Liver (tissue), 8 donors: ENCODE measurements at regions not wholly inside any gene's neighbourhood (a gene's known extent, or its start where the extent isn't known, plus 50 kb on each side); places are given as distances from the start of the nearest gene placed in this dataset.

ENCODE experiments used
- DNase-seq: peaks from one replicate; pipeline ENCODE4 v3.0.0-alpha.2; 2017; ENCODE audit warnings: low spot score
- H3K27ac ChIP-seq, 2 donors: one replicate each; pipeline ENCODE4 v1.7.0; 2013; ENCODE audit warnings: inconsistent platforms in 2 of 2, low read length in 2 of 2, control low read depth in 1 of 2, low read depth in 1 of 2, mild to moderate bottlenecking in 1 of 2
- H3K27me3 ChIP-seq, 4 donors: one replicate each; pipeline versions ENCODE4 v1.6.1 to v1.7.0; 2013; ENCODE audit warnings: low read length in 3 of 4, inconsistent platforms in 1 of 4, mild to moderate bottlenecking in 1 of 4, moderate library complexity in 1 of 4; ENCODE audit not compliant: control insufficient read depth in 4 of 4, insufficient read depth in 4 of 4
- H3K36me3 ChIP-seq, 4 donors: one replicate each; pipeline versions ENCODE4 v1.6.1 to v1.7.0; 2013; ENCODE audit warnings: low read length in 3 of 4, mild to moderate bottlenecking in 3 of 4, low read depth in 1 of 4, moderate library complexity in 1 of 4; ENCODE audit not compliant: control insufficient read depth in 4 of 4, insufficient read depth in 3 of 4
- H3K4me1 ChIP-seq, 4 donors: one replicate each; pipeline versions ENCODE4 v1.6.1 to v1.7.0; 2013; ENCODE audit warnings: low read length in 3 of 4, mild to moderate bottlenecking in 3 of 4, moderate library complexity in 1 of 4; ENCODE audit not compliant: control insufficient read depth in 4 of 4, insufficient read depth in 4 of 4
- H3K4me3 ChIP-seq, 3 donors: one replicate each; pipeline versions ENCODE4 v1.6.1 to v1.7.0; 2013; ENCODE audit warnings: low read length in 3 of 3, control low read depth in 1 of 3, low read depth in 1 of 3, mild to moderate bottlenecking in 1 of 3
- H3K9ac ChIP-seq, 2 donors: one replicate each; pipeline ENCODE4 v1.7.0; 2013; ENCODE audit warnings: low read length in 2 of 2, mild to moderate bottlenecking in 2 of 2, moderate library complexity in 2 of 2, control low read depth in 1 of 2, low read depth in 1 of 2
- H3K9me3 ChIP-seq, 4 donors: one replicate each; pipeline versions ENCODE4 v1.6.1 to v1.7.0; 2013; ENCODE audit warnings: low read length in 3 of 4; ENCODE audit not compliant: control insufficient read depth in 4 of 4
- EGR1 ChIP-seq, 2 donors: IDR thresholded peaks; 2 replicates each; pipeline ENCODE4 v1.6.1; 2016 to 2018; ENCODE audit warnings: antibody characterized with exemption in 2 of 2, low read depth in 2 of 2
- FOXA1 ChIP-seq: IDR thresholded peaks from 2 replicates; pipeline ENCODE4 v1.6.1; 2016; ENCODE audit warnings: antibody characterized with exemption
- FOXA2 ChIP-seq: IDR thresholded peaks from 2 replicates; pipeline ENCODE4 v1.6.1; 2016; ENCODE audit warnings: antibody characterized with exemption
- GABPA ChIP-seq, 2 donors: IDR thresholded peaks in 1 of 2; conservative IDR thresholded peaks in 1 of 2; 2 replicates each; pipeline ENCODE4 v1.6.1; 2016; ENCODE audit warnings: antibody characterized with exemption in 2 of 2, mild to moderate bottlenecking in 1 of 2, moderate library complexity in 1 of 2
- HNF4A ChIP-seq, 2 donors: conservative IDR thresholded peaks; 2 replicates each; pipeline ENCODE4 v1.6.1; 2016; ENCODE audit warnings: antibody characterized with exemption in 2 of 2, mild to moderate bottlenecking in 2 of 2
- HNF4G ChIP-seq: IDR thresholded peaks from 2 replicates; pipeline ENCODE4 v1.6.1; 2016; ENCODE audit warnings: antibody characterized with exemption
- JUND ChIP-seq, 2 donors: IDR thresholded peaks; 2 replicates each; pipeline ENCODE4 v1.6.1; 2016; ENCODE audit warnings: antibody characterized with exemption in 2 of 2
- NR2F2 ChIP-seq: IDR thresholded peaks from 2 replicates; pipeline ENCODE4 v1.6.1; 2016; ENCODE audit warnings: antibody characterized with exemption
- RAD21 ChIP-seq, 2 donors: IDR thresholded peaks; 2 replicates each; pipeline ENCODE4 v1.6.1; 2016; ENCODE audit warnings: antibody characterized with exemption in 2 of 2, mild to moderate bottlenecking in 2 of 2
- RXRA ChIP-seq, 2 donors: IDR thresholded peaks; 2 replicates each; pipeline ENCODE4 v1.6.1; 2017 to 2018; ENCODE audit warnings: antibody characterized with exemption in 2 of 2, mild to moderate bottlenecking in 1 of 2
- SP1 ChIP-seq: IDR thresholded peaks from 2 replicates; pipeline ENCODE4 v1.6.1; 2018; ENCODE audit warnings: antibody characterized with exemption, mild to moderate bottlenecking
- TAF1 ChIP-seq: conservative IDR thresholded peaks from 2 replicates; pipeline ENCODE4 v1.6.1; 2016; ENCODE audit warnings: antibody characterized with exemption, mild to moderate bottlenecking
- YY1 ChIP-seq: IDR thresholded peaks from 2 replicates; pipeline ENCODE4 v1.6.1; 2016; ENCODE audit warnings: antibody characterized with exemption, mild to moderate bottlenecking
- WGBS: extraction: QIAGEN DNeasy Blood & Tissue Kit; methylation state at CpG from one replicate; pipeline ENCODE4 v1.1.7; 2013; 5-methylcytosine and 5-hydroxymethylcytosine counted together
- TF ChIP-seq, protein P1 (sequence below): IDR thresholded peaks from 2 replicates; pipeline ENCODE4 v1.6.1; 2016; ENCODE audit warnings: antibody characterized with exemption
- TF ChIP-seq, protein P2 (sequence below): IDR thresholded peaks from 2 replicates; pipeline ENCODE4 v1.6.1; 2016; ENCODE audit warnings: antibody characterized with exemption, mild to moderate bottlenecking
- TF ChIP-seq, protein P3 (sequence below): IDR thresholded peaks from 2 replicates; pipeline ENCODE4 v1.6.1; 2016; ENCODE audit warnings: antibody characterized with exemption
- TF ChIP-seq, protein P4 (sequence below): IDR thresholded peaks from 2 replicates; pipeline ENCODE4 v1.6.1; 2016; ENCODE audit warnings: antibody characterized with exemption
- TF ChIP-seq, protein P5 (sequence below): fragments of 150-350 bp; IDR thresholded peaks from 2 replicates; pipeline ENCODE4 v1.5.1; 2017; ENCODE audit warnings: improper control_type of control experiment, low read depth, low read length; ENCODE audit not compliant: missing input control
- donor health status: healthy.
- donor health status: healthy.
- donor health status: healthy.
- donor health status: healthy.
- donor health status: healthy.

DNA sequence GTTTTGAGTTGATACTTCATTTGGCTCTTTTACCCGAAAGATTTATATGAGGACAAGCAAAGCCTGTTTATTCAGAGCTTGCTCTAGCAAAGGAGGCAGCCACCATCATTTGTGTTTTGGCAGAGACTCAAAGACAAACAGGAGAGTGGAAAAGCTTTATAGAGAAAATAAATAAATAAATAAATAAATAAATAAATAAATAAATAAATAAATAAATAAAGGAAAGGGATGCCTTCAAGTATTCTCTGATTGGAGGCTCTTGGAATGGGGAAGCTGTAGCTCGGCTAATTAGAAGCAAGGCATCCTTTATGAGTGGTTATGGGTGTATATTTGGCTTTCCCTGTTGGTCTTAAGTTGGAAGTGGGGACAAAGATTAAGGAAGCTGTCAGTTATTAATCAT is 229.8 kb downstream of the RASSF9 start:
- DNase-seq = no peak
- H3K36me3 ChIP-seq = no peaks in the 10 kb centered on the region
- no peaks in the 10 kb centered on the region for H3K9me3 ChIP-seq
- no peak overlapping the region for H3K27ac ChIP-seq
- H3K4me3 ChIP-seq = no peak overlapping the region
- H3K27me3 ChIP-seq = no peaks in the 10 kb centered on the region
- no peaks in the 10 kb centered on the region for H3K4me1 ChIP-seq
- TF ChIP-seq FOXA2 (no peak), TAF1 (no peak), HNF4G (no peak), RXRA (IDR thresholded peaks at IDR 0.05) (no peak), YY1 (no peak), SP1 (no peak), JUND (IDR thresholded peaks at IDR 0.05) (no peak), EGR1 (IDR thresholded peaks at IDR 0.05; ENCODE audit: low read depth in 2 of 2) (no peak), RAD21 (IDR thresholded peaks at IDR 0.05) (no peak), FOXA1 (no peak), HNF4A (conservative IDR thresholded peaks at IDR 0.05) (no peak), GABPA (IDR thresholded peaks at IDR 0.05 in 1 of 2, conservative IDR thresholded peaks at IDR 0.05 in 1 of 2) (no peak), NR2F2 (no peak)
- TF ChIP-seq, protein P1, sequence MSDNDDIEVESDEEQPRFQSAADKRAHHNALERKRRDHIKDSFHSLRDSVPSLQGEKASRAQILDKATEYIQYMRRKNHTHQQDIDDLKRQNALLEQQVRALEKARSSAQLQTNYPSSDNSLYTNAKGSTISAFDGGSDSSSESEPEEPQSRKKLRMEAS = no peak
- TF ChIP-seq, protein P2, sequence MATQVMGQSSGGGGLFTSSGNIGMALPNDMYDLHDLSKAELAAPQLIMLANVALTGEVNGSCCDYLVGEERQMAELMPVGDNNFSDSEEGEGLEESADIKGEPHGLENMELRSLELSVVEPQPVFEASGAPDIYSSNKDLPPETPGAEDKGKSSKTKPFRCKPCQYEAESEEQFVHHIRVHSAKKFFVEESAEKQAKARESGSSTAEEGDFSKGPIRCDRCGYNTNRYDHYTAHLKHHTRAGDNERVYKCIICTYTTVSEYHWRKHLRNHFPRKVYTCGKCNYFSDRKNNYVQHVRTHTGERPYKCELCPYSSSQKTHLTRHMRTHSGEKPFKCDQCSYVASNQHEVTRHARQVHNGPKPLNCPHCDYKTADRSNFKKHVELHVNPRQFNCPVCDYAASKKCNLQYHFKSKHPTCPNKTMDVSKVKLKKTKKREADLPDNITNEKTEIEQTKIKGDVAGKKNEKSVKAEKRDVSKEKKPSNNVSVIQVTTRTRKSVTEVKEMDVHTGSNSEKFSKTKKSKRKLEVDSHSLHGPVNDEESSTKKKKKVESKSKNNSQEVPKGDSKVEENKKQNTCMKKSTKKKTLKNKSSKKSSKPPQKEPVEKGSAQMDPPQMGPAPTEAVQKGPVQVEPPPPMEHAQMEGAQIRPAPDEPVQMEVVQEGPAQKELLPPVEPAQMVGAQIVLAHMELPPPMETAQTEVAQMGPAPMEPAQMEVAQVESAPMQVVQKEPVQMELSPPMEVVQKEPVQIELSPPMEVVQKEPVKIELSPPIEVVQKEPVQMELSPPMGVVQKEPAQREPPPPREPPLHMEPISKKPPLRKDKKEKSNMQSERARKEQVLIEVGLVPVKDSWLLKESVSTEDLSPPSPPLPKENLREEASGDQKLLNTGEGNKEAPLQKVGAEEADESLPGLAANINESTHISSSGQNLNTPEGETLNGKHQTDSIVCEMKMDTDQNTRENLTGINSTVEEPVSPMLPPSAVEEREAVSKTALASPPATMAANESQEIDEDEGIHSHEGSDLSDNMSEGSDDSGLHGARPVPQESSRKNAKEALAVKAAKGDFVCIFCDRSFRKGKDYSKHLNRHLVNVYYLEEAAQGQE = no peak
- TF ChIP-seq, protein P3, sequence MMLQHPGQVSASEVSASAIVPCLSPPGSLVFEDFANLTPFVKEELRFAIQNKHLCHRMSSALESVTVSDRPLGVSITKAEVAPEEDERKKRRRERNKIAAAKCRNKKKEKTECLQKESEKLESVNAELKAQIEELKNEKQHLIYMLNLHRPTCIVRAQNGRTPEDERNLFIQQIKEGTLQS = no peak
- TF ChIP-seq, protein P4, sequence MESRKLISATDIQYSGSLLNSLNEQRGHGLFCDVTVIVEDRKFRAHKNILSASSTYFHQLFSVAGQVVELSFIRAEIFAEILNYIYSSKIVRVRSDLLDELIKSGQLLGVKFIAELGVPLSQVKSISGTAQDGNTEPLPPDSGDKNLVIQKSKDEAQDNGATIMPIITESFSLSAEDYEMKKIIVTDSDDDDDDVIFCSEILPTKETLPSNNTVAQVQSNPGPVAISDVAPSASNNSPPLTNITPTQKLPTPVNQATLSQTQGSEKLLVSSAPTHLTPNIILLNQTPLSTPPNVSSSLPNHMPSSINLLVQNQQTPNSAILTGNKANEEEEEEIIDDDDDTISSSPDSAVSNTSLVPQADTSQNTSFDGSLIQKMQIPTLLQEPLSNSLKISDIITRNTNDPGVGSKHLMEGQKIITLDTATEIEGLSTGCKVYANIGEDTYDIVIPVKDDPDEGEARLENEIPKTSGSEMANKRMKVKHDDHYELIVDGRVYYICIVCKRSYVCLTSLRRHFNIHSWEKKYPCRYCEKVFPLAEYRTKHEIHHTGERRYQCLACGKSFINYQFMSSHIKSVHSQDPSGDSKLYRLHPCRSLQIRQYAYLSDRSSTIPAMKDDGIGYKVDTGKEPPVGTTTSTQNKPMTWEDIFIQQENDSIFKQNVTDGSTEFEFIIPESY = no peak
- TF ChIP-seq, protein P5, sequence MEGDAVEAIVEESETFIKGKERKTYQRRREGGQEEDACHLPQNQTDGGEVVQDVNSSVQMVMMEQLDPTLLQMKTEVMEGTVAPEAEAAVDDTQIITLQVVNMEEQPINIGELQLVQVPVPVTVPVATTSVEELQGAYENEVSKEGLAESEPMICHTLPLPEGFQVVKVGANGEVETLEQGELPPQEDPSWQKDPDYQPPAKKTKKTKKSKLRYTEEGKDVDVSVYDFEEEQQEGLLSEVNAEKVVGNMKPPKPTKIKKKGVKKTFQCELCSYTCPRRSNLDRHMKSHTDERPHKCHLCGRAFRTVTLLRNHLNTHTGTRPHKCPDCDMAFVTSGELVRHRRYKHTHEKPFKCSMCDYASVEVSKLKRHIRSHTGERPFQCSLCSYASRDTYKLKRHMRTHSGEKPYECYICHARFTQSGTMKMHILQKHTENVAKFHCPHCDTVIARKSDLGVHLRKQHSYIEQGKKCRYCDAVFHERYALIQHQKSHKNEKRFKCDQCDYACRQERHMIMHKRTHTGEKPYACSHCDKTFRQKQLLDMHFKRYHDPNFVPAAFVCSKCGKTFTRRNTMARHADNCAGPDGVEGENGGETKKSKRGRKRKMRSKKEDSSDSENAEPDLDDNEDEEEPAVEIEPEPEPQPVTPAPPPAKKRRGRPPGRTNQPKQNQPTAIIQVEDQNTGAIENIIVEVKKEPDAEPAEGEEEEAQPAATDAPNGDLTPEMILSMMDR = no peak
- no peak overlapping the region for H3K9ac ChIP-seq
- 76% methylated on average over 2 of the region's 2 CpGs for WGBS
